ENCODE measurements at regions not wholly inside any gene's neighbourhood (a gene's known extent, or its start where the extent isn't known, plus 50 kb on each side); places are given as distances from the start of the nearest gene placed in this dataset.

DNA sequence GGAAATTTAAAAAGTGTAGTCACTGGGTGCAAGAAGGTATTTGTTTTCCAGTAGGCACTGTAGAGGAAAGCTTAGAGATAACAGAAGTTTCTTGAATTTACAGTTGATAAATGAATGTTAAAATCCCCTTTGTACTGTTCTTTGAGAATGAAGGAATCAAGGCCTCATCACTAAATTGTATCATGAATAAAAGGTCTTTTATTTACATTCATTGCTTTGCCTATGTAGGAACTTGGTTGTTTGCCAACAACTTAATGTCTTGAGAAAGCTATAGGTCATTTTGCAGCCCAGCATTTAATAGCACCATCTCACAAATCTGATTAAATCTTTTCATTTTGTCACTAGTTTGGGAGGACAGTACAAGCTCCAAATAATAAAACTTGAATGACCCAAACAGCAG, 213.9 kb upstream of the ITGA4 start:
- no peak for DNase-seq (ENCODE audit: low spot score)

- DNase-seq (ENCODE audit: low spot score): peak; percentile 25
These were observed 206.5 kb upstream of the ITGA4 start for GRCh38 chr2:181250691-181251090.

DNA sequence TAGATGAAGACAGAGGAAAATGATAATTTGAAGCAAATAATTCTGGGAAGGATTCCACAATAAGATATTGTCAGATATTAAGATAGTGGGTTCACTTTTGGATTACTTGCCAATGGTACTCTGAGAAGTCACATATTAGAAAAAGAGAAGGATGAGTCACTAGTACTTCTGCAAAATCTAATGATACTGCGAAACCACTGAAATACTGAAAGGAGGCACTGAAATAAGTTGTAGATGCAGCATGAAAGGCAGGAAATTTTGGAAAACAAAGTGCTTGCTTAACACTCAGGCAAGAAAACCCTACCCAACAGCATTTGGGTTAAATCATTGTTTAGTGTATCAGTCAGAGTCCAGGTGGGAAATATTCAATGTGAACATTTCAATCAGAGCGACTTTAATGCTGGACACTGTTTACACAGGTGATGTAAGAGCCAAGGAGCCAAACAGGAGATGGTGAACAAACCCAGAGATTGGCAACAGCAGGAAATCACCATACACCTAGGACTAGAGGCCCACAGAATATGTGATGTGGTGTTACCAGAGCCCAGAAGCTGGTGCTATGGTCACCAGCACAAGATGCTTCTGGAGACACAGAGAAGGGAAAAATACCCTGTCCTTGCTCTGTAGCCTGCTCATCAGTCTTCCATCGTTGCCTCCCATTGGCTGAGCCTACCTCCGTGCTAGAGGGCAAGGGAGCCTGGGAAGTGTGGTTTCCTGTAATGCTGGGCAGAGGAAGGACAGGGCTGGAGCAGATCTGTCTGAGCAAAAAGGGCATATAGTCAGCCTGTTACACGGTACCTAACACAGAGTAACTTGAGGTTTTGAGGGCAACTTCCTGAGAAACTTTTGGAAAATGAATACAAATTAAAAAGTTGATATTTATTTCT, 204.7 kb upstream of the ITGA4 start:
- no peak for DNase-seq (ENCODE audit: low spot score)

DNA sequence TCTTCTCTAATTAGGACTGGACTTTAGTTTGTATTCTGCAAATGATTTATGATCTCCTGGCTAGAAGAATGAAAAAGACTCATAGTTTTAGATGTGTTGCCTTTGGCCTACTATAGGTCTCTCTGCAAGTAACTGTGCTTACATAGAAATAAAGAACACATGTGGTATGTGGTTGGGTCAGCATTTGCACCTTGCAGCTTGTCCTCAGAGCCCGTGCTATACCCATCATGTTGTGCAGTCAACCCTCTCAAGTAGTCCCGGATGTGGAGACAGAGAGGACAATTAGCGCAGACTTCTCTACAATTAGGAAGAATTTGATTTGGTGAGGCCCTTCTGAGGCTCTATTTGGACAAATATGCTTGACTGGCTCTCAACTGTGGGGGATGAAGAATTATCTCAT, 203.7 kb upstream of the ITGA4 start:
- no peak for DNase-seq (ENCODE audit: low spot score)

DNA sequence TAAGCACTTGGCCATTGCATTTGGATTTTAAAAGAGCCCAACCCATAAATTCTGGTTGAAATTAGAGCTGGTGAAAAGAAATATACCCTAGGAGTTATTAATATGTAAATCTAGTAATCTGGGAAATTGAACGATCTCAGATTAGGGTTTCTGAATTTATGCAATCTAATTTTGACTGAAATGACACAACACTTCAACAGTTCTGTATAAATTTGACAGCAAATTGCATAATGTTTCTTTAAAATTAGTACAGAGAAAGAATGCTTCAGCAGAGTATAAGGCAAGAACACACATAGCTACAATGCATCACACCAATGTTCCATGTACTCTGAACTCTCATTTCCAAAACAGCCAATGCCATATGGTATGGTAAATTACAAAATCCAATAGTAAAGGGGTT, 201.5 kb upstream of the ITGA4 start:
- DNase-seq (ENCODE audit: low spot score): no peak

GRCh38 chr2:181258720-181259119, 198.5 kb upstream of the ITGA4 start:
- peak; percentile 65 for DNase-seq (ENCODE audit: low spot score)

- no peak for DNase-seq (ENCODE audit: low spot score)
These were observed 194.4 kb upstream of the ITGA4 start for GRCh38 chr2:181262782-181263181.

- DNase-seq (ENCODE audit: low spot score): no peak
These were observed 193.2 kb upstream of the ITGA4 start for GRCh38 chr2:181264001-181264400.

DNA sequence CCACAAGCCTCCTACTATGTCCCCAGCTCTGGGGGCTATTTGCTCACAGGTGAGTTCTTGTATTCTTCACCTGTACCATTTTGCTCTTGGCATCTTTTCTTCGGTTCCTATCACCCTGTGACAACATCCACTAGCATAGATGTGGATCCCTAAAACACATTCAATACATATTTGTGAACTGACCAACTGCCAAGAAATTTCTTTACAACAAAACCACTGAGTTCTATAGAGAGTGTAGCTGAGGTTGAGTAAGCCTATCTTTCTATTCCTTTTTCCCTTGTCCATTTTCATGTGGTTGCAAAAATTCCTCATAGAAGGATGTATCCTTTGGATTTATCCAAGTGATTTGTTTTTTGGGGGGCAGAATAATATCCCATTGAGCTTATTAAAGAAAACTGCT, 192.7 kb upstream of the ITGA4 start:
- no peak for DNase-seq (ENCODE audit: low spot score)

DNA sequence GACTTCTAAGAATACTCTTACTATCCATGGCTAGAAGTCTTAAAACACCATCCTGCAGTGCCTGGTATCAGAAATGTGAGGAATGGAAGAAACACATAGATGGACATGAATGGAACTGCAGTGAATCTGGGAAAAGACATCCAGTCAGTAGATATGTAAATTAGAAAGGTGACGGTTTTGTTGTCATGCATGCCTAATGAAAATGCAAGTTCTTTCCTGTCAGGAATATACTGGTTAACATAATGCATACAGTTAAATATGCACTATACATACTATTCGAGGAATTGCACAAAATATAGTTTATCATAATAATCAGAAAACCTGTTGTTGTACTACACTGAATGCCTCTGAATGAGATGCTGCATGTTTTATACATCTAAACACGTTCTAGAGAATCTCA, 190.6 kb upstream of the ITGA4 start:
- DNase-seq (ENCODE audit: low spot score): no peak

DNA sequence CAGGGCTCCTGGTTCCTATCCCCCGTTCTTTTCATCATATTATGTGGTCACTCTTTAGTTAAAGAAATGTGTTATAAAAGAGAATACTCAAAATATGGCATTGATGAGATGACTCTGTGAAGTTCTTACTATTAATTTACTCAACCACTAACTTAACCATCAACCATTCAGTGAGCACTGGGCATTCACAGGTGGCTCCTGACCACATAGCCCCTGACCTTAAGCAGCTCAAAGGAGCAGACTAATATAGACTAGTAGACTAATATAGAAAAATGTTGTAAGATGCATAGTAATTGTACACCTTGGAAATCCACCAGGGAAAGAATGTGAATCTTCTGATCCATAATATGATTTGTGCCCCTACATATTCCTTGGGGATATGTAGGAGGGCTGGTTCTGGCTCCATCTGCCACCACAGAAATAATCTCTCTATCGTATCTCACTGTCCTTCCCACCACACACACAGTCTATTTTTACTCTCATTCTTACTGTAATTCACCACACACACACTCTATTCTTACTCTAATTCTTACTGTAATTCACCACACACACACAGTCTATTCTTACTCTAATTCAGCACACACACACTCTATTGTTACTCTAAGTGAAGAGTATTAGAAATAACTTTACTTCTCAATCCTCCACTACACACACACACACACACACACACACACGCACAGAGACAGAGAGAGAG, 188.9 kb upstream of the ITGA4 start:
- no peak for DNase-seq (ENCODE audit: low spot score)

DNA sequence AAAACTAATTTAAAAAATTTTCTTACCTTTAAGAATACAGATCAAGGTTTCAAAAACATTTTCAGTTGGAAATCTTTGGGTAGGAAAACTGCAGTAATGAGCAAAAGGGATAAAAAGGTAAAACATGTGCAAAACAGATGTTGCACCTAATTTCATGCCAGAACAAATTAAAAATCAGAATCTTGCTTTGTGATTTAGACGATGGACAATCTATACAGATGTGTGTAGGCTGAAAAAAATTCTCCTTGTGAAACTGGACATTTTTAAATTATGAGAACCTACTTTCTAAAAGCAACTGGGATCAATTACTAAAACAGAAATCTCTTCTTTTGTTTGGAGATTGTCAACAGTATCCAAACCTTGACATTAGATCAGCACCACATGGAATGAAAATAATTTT, 183.2 kb upstream of the ITGA4 start:
- DNase-seq (ENCODE audit: low spot score): peak; percentile 12

GRCh38 chr2:181275643-181276070, 181.5 kb upstream of the ITGA4 start:
- DNase-seq (ENCODE audit: low spot score): no peak

DNA sequence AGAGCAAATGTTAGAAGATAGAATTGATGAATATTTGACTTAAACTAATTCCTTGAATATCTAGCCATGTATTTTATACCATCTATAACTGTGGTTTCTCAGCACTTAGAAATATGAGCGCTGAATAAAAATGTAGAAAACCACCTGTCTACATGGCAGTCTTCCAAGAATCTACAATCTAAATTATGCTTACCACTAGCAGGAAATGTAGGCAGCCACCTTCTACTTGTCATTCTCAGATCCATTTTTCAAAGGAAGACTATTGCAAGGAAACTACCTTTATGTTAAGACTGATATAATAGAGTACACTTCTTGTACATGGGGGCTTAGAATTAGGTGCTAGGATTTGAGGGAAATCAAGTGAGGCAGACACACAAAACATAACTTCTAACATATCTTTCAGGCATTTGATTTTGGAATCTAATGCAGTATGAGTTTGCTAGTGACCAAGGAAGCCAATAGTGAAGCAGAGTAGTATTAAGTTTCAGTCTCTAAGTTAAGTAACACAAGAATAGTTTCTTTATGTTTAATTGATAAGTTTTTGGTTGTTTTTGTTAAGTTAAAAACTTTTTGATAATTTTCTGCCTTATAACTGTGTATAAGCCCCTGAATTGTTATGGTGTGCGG, 175.9 kb upstream of the ITGA4 start:
- DNase-seq (ENCODE audit: low spot score): no peak

- DNase-seq (ENCODE audit: low spot score): no peak
These were observed 172.1 kb upstream of the ITGA4 start for GRCh38 chr2:181285116-181285515.

- DNase-seq (ENCODE audit: low spot score): no peak
These were observed 167.5 kb upstream of the ITGA4 start for GRCh38 chr2:181289698-181290097.

DNA sequence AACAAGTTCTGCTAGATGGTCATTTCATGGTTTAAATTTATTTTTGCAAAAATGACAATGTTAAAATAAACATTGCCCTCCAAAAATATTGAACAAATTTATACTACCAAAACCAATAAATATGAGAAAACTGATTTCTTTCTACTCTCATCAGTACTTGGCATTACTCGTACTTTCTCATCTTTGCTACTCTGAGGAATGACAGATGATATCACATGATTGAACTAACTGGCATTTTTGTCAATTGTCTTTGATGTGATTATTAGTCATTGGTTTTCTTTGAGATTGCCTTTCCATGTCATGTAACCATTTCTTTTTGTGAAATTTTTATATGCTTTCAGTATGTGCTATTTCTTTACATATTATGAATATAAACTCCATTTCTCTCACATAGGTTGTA, 167.0 kb upstream of the ITGA4 start:
- DNase-seq (ENCODE audit: low spot score): no peak

- DNase-seq (ENCODE audit: low spot score): no peak
These were observed 162.2 kb upstream of the ITGA4 start for GRCh38 chr2:181294979-181295378.

DNA sequence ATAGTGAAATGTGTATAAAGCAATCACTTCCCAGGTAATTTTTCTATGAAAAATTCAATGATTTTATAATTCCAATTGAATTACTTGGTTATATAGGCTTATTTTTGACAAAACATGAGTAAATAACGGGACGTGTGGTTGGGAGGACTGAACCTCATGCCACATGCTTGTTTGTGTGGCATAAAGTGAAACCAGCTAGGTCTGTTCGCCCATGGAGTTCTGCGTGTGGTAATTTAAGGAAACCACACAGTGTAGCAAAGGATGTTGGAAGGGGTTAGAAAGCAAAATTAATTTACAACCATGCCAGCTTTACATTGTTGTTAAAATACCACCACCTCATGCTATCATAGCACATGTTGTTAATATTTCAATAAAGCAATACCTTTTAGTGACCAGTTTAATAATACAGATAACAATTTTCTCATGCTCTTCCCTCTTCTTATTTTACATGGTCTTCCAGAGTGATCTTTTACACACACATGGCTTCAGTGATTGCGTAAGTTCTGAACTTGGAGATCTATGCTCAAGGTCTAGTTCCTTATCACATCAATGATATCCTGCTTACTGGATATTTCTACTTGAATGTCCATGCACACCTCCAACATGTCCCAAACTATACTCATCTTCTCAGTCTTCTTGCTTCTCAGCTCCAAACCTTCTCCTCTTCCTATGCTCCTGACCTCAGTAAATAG, 156.4 kb upstream of the ITGA4 start:
- DNase-seq (ENCODE audit: low spot score): no peak

DNA sequence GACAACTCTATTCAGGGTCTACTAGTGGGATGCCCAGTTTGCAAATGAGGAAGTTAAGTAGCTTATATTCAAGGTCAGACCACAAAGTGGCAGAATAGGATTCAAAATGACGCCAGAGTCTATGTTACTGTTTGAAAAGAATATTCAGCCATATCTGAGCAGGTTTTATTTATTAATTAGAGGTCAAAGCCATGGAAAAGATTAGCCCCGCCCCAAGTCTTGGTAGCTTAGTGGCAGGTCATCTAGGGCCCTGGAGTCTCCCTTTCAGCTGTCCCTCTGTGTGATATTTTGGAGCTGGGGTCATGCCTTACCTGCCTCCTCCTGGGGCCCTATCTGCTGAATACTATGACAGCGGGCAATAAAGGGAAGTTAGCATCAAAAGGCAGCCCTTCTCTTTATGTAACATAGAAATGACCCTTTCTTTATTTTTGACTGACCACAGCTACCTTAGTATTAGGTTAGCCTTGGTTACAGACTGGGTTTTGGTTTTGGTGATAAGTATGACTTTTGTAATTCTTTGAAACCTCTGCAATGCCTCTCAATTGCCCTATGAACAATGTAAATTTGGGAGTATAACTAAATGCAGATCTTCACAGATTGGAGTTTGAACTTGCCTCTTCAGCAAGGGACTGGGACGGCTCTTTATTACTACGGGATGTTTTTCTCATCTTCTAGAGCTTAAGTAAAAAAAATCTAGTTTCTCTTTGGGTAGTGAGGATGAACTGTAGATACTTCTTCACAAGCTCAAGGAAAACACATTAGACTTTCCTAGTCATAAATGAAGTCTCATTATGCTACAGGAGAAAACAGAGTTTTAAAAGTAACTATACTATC, 153.0 kb upstream of the ITGA4 start:
- DNase-seq (ENCODE audit: low spot score): no peak

- DNase-seq (ENCODE audit: low spot score): no peak
These were observed 151.7 kb upstream of the ITGA4 start for GRCh38 chr2:181305301-181306123.

Data from GM03348 (cell line).